ENCODE measurements at regions not wholly inside any gene's neighbourhood (a gene's known extent, or its start where the extent isn't known, plus 50 kb on each side); places are given as distances from the start of the nearest gene placed in this dataset.

GRCh38 chr2:71804281-71804751, 343.3 kb downstream of the CYP26B1 start:
- TF ChIP-seq, protein P1, sequence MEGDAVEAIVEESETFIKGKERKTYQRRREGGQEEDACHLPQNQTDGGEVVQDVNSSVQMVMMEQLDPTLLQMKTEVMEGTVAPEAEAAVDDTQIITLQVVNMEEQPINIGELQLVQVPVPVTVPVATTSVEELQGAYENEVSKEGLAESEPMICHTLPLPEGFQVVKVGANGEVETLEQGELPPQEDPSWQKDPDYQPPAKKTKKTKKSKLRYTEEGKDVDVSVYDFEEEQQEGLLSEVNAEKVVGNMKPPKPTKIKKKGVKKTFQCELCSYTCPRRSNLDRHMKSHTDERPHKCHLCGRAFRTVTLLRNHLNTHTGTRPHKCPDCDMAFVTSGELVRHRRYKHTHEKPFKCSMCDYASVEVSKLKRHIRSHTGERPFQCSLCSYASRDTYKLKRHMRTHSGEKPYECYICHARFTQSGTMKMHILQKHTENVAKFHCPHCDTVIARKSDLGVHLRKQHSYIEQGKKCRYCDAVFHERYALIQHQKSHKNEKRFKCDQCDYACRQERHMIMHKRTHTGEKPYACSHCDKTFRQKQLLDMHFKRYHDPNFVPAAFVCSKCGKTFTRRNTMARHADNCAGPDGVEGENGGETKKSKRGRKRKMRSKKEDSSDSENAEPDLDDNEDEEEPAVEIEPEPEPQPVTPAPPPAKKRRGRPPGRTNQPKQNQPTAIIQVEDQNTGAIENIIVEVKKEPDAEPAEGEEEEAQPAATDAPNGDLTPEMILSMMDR (IDR thresholded peaks at IDR 0.05): no peak

DNA sequence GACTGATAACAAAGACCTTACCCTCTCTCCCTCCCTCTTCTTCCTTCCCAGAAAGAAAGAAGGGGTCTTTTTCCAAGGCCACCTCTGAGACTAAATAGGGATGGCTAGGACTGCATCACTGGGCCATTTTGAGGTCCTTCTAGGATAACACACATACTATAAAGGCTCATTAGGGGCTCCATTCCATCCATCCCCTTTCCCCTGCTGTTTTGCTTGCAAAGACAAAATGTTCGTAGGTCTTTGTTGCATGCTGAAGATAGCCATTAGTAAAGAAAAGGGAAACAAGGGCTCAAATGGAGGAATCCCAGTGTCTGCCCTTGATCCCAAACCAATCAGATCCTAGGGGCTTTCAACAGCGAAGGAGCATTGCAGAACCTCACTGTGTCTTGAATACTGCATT, 344.3 kb downstream of the CYP26B1 start:
- TF ChIP-seq, protein P1 (IDR thresholded peaks at IDR 0.05): no peak

- TF ChIP-seq, protein P1 (IDR thresholded peaks at IDR 0.05): no peak
These were observed 345.1 kb downstream of the CYP26B1 start for GRCh38 chr2:71802556-71802955.

GRCh38 chr2:71801969-71802368, 345.7 kb downstream of the CYP26B1 start:
- TF ChIP-seq, protein P1 (IDR thresholded peaks at IDR 0.05): peak; percentile 35

GRCh38 chr2:71801556-71801955, 346.1 kb downstream of the CYP26B1 start:
- TF ChIP-seq, protein P1 (IDR thresholded peaks at IDR 0.05): no peak

DNA sequence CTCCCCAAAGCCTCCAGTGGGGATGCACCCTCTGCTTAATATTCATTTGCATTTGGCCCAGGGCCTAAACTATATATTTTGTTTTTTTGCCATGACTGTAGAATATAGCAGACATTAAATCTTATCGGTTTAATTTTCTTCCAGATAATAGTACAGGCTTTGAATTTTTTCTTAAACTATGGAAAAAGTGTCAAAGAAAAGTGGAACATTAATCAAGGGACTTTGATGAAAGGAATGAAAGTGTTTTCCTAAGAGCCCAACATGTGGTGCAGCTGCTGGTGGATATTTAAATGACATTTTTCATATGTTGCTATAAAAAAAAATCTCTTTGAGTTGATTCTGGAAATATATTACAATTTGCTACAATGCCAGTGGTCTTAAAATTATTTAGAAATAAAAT, 346.8 kb downstream of the CYP26B1 start:
- TF ChIP-seq, protein P1 (IDR thresholded peaks at IDR 0.05): no peak

- TF ChIP-seq, protein P1 (IDR thresholded peaks at IDR 0.05): no peak
These were observed 346.9 kb downstream of the DYSF start for GRCh38 chr2:71800106-71800809.
